ENCODE measurements at regions not wholly inside any gene's neighbourhood (a gene's known extent, or its start where the extent isn't known, plus 50 kb on each side); places are given as distances from the start of the nearest gene placed in this dataset.
"Not testable (repeated sequence)": the region's sequence is repeated elsewhere in the genome, so short reads cannot be mapped to it uniquely, and the experiment has no call there.

DNA sequence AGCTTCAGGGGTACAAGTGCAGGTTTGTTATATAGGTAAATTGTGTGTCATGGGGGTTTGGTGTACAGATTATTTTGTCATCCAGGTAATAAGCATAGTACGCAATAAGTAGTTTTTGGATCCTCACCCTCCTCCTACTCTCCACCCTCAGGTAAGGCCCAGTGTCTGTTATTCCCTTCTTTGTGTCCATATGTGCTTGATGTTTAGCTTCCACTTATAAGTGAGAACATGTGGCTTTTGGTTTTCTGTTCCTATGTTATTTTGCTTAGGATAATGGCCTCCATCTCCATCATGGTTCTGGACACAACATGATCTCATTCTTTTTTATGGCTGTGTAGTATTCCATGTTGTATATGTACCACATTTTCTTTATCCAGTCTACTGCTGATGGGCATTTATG, 298.4 kb downstream of the LIG4 start:
- not testable (repeated sequence) for DNase-seq (ENCODE audit: low read depth in 3 of 3)

DNA sequence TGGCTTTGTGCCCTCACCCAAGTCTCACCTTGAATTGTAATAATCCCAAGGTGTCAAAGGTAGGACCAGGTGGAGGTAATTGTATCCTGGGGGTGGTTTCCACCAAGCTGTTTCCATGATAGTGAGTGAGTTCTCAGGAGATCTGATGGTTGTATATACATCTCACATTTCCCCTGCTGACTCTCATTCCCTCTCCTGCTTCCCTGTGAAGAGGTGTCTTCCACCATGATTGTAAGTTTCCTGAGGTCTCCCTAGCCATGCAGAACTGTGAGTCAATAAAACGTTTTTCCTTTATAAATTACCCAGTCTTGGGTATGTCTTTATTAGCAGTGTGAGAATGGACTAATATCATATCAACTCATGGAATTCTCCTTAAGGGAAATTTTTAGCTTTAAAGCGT, 302.6 kb downstream of the LIG4 start:
- no peak for DNase-seq (ENCODE audit: low read depth in 3 of 3)

DNA sequence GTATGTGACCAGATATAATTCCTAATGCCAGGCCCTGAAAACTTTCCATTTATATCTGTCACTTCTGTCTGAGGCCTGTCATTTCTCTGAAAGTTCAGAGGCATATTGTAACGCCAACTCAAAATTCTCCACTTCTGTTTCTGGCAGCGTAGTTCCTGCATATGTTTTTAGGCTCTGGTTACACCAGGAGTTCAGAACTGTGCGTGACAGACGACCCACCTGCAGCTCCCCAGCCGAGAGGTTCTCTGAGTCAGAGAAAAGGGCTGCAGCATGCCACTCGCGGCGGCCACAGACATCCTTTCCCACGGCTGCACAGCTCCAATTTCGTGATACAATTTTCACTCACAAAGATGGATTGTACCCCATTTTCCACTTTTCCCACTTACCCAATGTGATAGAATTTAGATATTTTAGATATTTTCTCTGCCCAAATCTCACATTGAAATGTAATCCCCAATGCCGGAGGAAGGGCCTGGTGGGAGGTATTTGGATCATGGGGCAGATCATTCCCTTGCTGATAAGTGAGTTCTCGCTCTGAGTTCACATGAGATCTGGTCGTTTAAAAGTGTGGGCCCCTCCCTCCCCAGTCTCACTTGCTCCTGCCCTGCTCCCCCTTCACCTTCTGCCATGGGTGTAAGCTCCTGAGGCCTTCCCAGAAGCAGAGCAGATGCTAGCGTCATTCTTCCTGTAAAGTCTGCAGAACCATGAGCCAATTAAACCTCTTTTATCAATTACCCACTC, 308.1 kb downstream of the LIG4 start:
- DNase-seq (ENCODE audit: low read depth in 3 of 3) = no peak

DNA sequence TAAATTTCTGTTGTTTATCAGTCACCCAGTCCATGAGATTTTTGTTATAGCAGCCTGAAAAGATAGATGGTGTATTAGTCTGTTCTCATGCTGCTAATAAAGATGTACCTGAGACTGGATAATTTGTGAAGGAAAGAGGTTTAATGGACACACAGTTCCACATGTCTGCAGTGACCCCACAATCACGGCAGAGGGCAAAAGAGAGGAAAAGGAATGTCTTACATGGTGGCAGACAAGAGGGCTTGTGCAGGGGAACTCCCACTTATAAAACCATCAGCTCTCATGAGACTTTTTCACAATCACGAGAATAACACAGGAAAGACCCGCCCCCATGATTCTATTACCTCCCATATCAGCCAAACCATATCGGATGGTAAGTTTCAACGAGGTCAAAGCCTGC, 309.2 kb downstream of the LIG4 start:
- DNase-seq (ENCODE audit: low read depth in 3 of 3) = no peak

DNA sequence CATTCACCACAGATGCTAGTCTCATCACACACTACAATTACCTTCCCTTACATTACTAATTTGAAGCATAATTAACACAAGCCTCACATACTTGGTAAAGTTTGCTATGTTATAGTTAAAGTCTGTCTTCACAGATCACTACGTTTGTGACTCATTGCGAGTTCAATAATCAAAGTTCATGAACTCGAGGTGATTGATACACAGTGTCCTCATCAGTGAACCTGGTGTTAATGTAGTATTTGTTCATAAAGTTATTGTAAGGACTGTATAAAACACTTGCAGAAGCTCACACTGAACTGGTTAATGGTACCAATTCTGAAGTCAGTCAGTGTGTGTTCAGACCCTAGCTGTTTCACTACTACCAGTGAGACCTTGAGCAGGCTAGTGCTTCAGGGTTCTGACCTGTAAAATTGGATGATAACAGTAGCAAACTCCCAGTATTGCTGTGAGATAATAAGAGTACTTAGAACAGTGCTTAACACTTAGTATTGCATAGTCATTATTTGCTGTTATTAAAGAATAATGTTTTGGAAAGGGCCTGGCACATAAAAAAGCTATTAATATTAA, 313.3 kb downstream of the LIG4 start:
- no peak for DNase-seq (ENCODE audit: low read depth in 3 of 3)

DNA sequence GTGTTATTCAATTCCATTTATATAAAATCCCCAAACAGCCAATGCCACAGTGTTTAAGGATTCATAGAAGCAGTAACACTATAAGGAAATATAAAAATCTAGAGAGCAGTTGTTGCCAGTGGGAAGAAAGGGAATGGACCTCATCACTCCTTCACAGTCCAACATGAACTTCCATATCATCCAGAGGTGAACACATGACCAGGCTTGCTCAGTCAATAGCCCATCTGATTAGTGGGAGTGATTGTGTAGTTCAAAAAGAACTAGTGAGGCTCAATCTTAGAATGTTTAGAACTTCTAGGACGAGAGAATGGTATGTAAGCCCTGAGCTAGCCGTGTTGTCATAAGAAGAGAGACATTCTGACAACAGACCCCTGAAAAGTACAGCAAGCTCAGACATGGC, 314.1 kb downstream of the LIG4 start:
- no peak for DNase-seq (ENCODE audit: low read depth in 3 of 3)

DNA sequence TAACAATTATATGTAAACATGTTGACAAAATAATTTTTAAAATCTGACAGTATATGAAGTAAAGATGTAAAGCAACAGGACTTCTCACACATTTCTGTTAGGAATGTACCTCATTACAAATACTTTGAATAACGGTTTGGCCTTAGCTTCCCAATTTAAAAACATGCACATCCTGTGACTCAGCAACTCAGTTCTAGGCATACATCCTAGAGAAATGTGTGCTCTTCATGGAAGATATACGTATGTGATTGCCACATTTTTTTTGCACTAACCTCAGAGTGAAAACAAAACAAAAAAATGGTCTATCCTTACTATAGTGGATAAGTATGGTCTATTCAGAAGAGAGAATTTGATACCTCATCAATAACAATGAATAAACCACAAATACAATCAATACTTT, 314.6 kb downstream of the LIG4 start:
- DNase-seq (ENCODE audit: low read depth in 3 of 3) = no peak

DNA sequence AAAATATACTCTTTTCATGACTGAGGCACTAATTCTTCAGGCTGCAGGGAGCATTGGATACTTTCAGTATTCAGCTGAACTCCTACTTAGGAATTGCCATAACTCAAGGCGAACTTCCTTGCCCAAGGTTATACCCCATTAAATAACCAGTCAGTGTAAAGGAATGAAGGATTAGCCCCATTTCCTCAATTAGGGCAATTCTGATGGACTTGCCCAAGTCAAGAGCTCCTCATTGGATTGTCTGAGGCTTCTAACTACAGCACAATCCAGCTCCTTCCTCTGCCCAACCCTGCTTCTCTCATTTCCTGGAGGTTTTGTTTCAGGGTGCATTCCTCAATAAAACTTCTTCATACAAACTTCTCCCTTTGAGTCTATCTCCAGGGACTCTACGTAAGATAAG, 329.2 kb downstream of the LIG4 start:
- no peak for DNase-seq (ENCODE audit: low read depth in 3 of 3)

DNA sequence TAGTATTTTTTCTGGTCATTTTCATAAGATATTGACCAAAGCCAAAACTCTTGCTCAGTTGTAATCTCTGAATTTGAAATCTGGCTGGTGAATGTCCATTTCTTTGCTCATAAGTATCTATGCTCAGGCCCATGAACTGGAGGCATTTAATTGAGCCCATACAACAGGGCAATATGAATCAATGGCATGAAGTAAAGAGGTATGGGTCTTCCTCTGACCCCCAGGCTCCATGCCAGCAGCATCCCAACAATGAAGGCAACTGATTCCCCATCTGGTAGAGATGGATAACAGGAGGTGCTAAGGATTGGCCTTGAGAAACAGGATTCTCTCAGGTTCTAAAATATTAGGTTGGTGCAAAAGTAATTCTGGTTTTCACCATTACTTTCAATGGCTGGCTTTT, 330.8 kb downstream of the LIG4 start:
- no peak for DNase-seq (ENCODE audit: low read depth in 3 of 3)

DNA sequence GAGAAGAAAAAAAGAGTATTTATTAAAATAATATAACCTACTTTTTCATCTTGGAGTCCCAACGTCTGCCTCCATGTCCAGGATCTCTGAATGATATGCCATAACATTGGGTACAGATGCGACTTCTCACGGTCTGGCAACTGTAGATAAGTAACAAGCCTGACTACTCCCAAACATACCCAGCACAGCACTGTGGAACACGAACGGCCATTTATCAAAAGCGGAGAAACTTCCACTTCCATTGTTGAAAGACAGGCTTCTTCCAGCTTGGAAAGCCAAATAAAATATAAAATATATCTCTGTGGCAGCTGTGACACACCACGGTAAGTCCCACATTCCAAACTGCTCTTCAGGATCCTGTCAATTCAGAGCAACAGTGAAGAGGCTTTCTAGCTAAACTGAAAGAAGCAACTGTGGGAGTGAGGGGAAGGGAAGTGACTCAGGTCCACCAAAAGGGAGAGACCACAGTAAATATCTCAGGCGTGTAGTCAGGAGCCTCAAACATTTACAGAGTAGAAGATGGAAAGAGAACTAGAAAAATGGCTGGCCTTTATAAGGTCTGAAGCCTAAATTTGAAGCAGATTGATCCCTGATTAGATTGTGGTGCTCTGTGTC, 331.7 kb downstream of the LIG4 start:
- no peak for DNase-seq (ENCODE audit: low read depth in 3 of 3)

DNA sequence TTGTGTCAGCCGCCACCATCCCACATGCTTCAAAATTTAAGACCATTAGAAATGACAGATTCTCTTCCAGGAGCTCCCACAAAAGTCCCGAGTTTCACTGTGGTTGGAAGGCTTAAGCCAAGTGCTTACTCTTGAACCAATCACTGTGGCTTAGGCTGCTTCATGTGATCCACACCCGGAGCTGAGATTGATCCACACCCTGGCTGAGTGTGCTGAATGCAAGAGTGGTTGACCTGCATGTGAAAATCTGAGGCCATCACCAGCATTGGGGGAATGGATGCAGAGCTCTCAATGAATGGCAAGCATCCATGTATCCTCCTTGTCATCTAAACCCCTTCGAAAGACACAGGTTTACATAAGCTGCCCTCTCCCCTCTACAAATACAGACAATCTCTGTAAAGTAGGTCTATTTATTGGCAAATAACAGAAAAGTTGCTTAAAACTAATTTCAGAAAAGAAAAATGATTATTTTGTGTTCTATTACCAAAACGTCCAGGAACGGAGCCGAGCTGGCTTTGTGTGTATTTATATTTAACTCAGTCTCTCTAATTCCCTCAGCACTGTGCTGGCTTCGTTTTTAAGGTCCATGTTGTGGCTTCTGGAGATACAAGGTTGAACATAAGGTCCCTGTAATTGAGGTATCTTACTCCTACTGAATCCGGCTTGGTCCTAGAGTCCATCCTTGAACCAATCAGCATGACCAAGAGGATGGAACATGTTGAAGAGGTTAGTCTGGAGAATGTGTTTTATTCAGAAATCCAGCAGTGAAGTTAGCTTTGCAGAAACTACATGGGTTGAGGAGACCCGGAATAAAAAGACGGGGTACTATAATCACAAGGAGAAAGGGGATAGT, 332.4 kb downstream of the LIG4 start:
- DNase-seq (ENCODE audit: low read depth in 3 of 3) = no peak

DNA sequence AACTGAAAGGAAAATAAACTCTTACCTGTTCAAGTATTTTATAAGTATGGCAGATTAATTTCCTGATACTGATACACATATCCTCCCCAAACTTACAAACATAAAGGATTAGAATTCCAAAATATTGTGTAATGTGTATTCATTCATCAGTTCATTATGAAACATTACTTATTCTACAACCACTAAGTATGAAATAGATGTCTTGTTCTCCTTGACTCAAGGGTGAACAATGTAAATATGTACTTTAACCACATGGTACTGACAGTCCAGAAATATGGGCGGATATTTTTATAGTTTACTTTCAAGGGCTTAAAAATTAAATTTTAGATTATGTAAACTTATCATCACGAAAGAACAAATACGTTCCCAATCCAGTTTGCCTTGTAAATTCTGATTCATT, 334.0 kb downstream of the LIG4 start:
- no peak for DNase-seq (ENCODE audit: low read depth in 3 of 3)

DNA sequence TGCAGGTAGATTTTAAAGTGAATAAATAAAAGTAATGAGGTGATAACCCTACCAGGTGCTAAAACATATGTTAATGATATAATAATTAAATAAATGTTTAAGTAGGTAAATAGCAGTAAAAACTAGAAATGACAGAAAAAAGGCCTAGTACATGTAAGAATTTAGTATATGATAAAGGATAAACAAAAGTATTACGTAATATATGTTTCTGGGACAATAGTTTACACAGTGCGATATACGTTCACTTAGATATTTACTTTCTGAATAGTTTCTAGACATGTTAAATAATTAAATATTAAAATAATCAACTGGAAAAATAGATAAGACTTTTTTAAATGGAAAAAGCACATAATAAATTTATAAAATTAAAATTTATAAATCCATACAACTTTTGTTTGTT, 340.9 kb downstream of the LIG4 start:
- DNase-seq (ENCODE audit: low read depth in 3 of 3) = no peak

DNA sequence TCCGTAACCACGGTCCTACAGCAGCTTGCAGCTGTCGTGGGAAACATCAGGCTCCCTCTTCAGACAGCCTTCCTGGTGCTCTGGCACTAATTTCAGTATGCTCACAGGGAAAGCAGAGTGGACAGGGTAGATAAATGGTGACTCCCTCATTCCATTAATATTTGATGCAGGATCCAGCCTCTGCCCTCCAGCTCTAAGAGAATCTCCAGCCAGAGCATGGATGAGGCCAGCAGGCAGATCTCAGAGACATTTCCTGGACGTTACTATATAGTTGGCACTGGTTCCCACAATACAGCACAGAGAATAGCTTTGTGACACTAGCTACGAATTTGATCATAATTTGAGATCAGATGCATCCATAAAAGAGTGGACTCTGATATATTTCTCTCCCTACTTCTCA, 341.4 kb downstream of the LIG4 start:
- DNase-seq (ENCODE audit: low read depth in 3 of 3) = no peak

DNA sequence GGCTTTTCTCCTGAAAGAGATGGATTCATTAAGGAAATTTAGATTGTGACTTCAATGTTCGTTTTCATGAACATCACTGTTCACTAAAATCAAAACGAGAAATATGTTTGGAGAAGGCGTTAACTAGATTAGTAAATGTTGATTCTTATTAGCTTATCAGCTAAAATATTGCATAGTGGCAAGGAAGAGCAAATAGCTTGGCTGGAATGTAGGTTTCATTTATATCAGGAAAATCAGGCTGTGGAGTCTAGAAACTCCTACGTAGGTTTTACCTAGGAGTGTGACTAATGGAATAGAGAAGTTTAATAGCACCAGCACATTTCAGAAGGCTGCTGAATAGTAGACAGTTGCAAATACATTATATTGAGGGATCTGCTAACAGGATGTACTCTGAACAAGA, 344.9 kb downstream of the LIG4 start:
- no peak for DNase-seq (ENCODE audit: low read depth in 3 of 3)

DNA sequence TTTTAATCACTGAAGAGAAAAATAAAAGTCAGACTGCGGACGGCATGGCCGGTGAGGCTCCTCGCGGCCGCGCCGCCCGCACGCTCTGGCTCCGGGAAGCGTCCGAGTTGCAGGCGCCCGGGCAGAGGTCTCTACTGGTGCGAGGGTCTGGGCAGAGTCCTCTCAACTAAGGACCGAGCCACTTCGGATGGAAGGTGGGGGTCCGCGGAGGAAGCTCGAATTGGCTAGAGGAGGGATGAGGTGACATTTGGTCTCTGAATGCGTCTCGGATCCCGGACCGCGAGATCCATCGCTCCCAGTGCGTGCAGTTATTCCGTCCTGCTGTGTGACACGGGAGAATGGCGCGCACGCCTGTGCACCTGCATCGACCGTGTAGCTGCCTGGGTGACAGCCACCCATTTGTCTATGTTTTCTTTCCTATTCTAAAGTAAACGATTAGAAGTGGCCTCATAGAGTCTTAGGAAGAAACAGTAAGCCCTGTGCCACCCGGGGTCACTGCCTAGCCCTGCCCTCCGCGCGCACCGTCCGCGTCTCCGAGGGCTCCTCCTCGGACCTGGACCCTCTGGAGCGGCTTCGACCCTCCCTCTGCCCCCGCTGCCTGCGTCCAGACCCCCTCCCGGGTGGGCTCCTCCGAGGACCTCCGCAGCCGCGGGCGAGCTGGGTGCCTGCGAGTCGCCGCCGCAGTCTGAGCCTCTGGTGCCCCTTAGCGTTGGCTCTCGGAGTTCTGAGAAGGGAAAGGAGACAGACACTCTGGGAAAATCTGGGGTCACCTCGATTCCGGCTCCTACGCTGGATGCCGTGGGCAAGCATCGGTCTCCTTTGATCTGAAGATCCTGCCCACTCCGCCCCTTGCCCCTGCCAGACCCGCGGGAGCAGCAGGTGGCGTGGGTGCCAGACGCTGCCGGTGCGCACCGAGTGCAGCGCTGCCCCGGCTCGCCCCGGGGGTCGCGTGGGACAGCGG, 347.4 kb downstream of the LIG4 start:
- DNase-seq (ENCODE audit: low read depth in 3 of 3) = no peak

DNA sequence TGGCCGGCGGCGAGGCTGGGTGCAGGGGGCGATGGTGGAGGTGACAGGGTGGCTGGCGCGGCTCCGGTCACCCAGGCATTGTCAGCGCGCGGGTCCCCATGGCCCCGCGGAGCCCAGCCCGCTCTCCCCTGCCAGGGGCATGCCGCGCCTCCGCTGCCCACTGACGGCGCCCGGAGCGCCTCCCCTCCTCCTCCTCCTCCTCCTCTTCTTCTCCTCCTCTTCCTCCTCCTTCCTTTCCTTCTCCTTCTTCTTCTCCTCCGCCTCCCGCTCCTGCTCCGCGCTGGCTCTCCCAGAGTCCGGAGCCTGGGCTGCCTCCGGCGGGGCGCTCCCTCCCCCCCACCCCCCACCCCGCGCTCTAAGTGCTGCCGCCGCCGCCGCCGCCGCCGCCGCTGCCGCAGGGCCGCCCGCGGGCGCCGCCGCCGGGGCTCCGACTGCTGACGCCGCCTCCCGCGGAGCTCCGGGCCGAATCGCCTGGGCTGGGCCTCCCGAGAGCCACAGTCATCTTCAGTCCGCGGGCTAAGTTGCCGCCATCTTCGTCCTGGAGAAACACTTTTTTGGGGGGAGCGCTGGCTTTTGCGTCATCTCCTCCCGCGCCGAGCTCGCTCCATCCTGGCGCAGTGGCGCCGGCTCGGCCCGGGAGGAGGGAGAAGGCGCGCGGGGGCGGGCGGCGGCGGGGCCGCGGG, 348.3 kb downstream of the LIG4 start:
- no peak for DNase-seq (ENCODE audit: low read depth in 3 of 3)

DNA sequence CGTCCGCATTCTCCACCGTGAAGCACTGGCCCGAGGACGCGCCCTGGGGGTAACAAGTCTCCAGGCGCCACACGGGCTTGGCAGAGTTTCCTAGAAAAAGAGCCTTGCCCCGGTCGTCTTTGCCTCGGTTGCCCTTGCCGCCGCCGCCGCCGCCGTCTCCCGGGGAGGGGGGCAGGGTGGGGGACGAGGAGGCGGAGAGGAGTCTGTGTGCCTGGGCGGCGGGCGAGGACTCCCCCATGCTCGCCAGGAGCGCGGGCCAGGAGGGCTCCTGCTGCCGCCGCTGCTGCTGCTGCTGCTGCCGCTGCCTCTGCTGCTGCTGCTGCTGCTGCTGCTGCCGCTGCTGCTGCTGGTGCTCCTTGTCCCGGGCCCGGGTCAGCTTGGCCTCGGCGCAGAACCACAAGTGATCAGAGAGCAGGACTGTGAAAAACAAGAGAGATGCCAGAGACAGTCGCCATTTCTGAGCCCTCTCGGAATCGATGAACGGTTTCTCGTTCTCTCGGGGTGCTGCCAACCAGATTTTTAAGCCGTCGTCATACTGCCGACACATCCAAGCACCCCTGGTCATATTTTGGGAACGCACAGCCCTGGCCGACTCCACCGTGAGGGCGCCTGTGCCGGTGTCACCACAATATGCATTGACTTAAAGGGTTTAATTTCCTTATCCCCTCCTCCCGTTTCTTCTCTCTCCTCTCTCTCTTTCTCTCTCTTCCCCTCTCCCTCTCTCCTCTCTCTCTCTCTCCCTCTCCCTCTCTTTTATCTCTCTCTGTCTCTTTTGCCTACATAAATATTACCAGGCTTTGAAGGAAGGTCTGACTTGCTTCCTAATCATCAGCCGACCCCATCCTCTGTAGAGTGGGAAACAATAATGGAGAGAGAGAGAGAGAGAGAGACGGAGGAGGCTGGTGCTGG, 349.1 kb downstream of the LIG4 start:
- no peak for DNase-seq (ENCODE audit: low read depth in 3 of 3)

DNA sequence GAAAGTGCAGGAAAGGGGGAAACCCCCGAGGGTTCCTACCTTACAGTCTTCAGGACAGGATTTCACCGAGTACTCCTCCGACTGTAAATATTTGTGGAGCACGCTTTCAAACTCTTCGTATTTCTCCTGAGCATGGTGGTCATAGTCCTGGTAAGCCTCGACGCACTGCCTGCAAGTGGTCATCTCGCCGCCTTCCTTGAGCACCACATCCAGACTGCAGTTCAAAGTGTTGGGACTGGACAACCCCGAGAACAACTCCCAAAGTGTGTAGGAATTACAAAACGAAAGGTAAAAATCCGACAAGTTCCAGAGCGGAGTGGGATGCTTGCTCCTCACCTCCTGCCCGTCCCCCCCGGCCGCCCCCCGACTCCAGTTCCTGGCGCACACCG, 349.7 kb downstream of the LIG4 start:
- DNase-seq (ENCODE audit: low read depth in 3 of 3) = no peak

DNA sequence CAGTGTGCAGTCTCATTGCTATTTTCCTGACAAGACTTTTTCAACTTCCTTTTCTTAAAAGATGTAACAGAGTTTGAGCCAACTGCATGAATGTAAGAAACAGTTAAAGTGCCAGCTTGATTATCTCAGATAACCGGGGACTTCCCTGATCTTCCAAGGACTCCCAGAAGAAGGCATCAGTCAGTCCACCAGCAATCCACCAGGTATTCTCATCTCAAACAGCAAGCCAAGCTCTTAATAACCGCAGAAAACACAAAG, 350.1 kb downstream of the LIG4 start:
- DNase-seq (ENCODE audit: low read depth in 3 of 3) = no peak
